ENCODE measurements at regions not wholly inside any gene's neighbourhood (a gene's known extent, or its start where the extent isn't known, plus 50 kb on each side); places are given as distances from the start of the nearest gene placed in this dataset.

DNA sequence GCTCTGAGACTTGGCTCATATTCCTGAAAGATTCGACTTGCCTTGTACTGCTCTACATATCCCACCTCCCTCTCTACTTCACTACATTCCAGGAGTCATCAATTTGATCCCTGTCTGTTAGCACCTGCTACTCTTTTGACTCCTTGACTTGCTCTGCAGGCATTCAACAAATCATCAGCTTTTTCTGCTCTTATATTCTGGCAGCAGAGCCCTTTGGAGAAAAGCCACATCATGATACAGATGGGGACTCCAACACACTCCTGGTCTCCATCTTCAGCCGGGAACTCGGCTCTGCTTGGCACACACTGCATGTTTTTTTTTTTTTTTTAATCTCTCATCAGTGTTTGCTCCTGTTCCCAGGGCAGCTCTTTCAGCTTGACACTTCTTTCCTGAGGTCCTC, 293.2 kb upstream of the LCORL start:
- TF ChIP-seq BMI1 (IDR thresholded peaks at IDR 0.05; ENCODE audit: borderline replicate concordance) (no peak), POLR2AphosphoS5 (IDR thresholded peaks at IDR 0.05; ENCODE audit: low read length) (no peak), HDAC2 (IDR thresholded peaks at IDR 0.05) (no peak), CBFB (IDR thresholded peaks at IDR 0.05; ENCODE audit: low read depth) (no peak), YY1 (IDR thresholded peaks at IDR 0.05; ENCODE audit: low read depth, low read length) (no peak), MEF2A (IDR thresholded peaks at IDR 0.05; ENCODE audit: insufficient read depth, low read depth, low read length) (no peak), JUNB (IDR thresholded peaks at IDR 0.05) (no peak), NRF1 (conservative IDR thresholded peaks at IDR 0.05; ENCODE audit: low read depth, low read length) (no peak), PAX8 (IDR thresholded peaks at IDR 0.05) (no peak), SP1 (IDR thresholded peaks at IDR 0.05; ENCODE audit: low read depth, low read length) (no peak), POLR2A (IDR thresholded peaks at IDR 0.05; ENCODE audit: low read depth, low read length) (no peak)
- TF ChIP-seq, protein P1, sequence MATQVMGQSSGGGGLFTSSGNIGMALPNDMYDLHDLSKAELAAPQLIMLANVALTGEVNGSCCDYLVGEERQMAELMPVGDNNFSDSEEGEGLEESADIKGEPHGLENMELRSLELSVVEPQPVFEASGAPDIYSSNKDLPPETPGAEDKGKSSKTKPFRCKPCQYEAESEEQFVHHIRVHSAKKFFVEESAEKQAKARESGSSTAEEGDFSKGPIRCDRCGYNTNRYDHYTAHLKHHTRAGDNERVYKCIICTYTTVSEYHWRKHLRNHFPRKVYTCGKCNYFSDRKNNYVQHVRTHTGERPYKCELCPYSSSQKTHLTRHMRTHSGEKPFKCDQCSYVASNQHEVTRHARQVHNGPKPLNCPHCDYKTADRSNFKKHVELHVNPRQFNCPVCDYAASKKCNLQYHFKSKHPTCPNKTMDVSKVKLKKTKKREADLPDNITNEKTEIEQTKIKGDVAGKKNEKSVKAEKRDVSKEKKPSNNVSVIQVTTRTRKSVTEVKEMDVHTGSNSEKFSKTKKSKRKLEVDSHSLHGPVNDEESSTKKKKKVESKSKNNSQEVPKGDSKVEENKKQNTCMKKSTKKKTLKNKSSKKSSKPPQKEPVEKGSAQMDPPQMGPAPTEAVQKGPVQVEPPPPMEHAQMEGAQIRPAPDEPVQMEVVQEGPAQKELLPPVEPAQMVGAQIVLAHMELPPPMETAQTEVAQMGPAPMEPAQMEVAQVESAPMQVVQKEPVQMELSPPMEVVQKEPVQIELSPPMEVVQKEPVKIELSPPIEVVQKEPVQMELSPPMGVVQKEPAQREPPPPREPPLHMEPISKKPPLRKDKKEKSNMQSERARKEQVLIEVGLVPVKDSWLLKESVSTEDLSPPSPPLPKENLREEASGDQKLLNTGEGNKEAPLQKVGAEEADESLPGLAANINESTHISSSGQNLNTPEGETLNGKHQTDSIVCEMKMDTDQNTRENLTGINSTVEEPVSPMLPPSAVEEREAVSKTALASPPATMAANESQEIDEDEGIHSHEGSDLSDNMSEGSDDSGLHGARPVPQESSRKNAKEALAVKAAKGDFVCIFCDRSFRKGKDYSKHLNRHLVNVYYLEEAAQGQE (IDR thresholded peaks at IDR 0.05; ENCODE audit: low read depth, low read length) = no peak
- TF ChIP-seq, protein P2, sequence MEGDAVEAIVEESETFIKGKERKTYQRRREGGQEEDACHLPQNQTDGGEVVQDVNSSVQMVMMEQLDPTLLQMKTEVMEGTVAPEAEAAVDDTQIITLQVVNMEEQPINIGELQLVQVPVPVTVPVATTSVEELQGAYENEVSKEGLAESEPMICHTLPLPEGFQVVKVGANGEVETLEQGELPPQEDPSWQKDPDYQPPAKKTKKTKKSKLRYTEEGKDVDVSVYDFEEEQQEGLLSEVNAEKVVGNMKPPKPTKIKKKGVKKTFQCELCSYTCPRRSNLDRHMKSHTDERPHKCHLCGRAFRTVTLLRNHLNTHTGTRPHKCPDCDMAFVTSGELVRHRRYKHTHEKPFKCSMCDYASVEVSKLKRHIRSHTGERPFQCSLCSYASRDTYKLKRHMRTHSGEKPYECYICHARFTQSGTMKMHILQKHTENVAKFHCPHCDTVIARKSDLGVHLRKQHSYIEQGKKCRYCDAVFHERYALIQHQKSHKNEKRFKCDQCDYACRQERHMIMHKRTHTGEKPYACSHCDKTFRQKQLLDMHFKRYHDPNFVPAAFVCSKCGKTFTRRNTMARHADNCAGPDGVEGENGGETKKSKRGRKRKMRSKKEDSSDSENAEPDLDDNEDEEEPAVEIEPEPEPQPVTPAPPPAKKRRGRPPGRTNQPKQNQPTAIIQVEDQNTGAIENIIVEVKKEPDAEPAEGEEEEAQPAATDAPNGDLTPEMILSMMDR (IDR thresholded peaks at IDR 0.05 in 2 of 3, conservative IDR thresholded peaks at IDR 0.05 in 1 of 3; ENCODE audit: control insufficient read depth in 2 of 3, extremely low read depth in 1 of 3, insufficient read depth in 1 of 3, low read depth in 3 of 3, low read length in 3 of 3) = no peak
- TF ChIP-seq, protein P3, sequence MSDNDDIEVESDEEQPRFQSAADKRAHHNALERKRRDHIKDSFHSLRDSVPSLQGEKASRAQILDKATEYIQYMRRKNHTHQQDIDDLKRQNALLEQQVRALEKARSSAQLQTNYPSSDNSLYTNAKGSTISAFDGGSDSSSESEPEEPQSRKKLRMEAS (IDR thresholded peaks at IDR 0.05; ENCODE audit: low read depth, low read length) = no peak

Measured in GM12878 (cell line).